SK-N-SH (cell line): ENCODE measurements at regions not wholly inside any gene's neighbourhood (a gene's known extent, or its start where the extent isn't known, plus 50 kb on each side); places are given as distances from the start of the nearest gene placed in this dataset.

Experiments
- CTCF ChIP-seq: fragments of 200-600 bp; sonication (generic); IDR thresholded peaks from 2 replicates; pipeline ENCODE4 v1.6.1; 2017; ENCODE audit warnings: antibody characterized with exemption, mild to moderate bottlenecking, moderate library complexity
- ELF1 ChIP-seq: IDR thresholded peaks from 2 replicates; pipeline ENCODE4 v1.4.0; 2012
- FOXJ3 ChIP-seq: sonication (generic); formaldehyde crosslinking; IDR thresholded peaks from 2 replicates; pipeline ENCODE4 v1.5.1; 2020; ENCODE audit warnings: mild to moderate bottlenecking, missing genetic modification reagents
- GATA2 ChIP-seq: sonication (generic); formaldehyde crosslinking; IDR thresholded peaks from 2 replicates; pipeline ENCODE4 v1.5.0; 2020; ENCODE audit warnings: mild to moderate bottlenecking, missing genetic modification reagents
- JUND ChIP-seq: IDR thresholded peaks from 2 replicates; pipeline ENCODE4 v1.4.0; 2012
- POLR2AphosphoS5 ChIP-seq: IDR thresholded peaks from 2 replicates; pipeline ENCODE4 v1.6.1; 2012; ENCODE audit warnings: low read depth, low read length
- RAD21 ChIP-seq: IDR thresholded peaks from 2 replicates; pipeline ENCODE4 v1.6.1; 2012; ENCODE audit warnings: mild to moderate bottlenecking, low read length
- REST ChIP-seq: IDR thresholded peaks from 2 replicates; pipeline ENCODE4 v1.6.1; 2012; ENCODE audit warnings: mild to moderate bottlenecking, low read depth, low read length, moderate library complexity
- SIN3A ChIP-seq: IDR thresholded peaks from 2 replicates; pipeline ENCODE4 v1.6.1; 2012; ENCODE audit warnings: low read depth, mild to moderate bottlenecking, low read length, moderate library complexity, borderline replicate concordance
- TAF1 ChIP-seq: IDR thresholded peaks from 2 replicates; pipeline ENCODE4 v1.6.1; 2012; ENCODE audit warnings: low read depth, mild to moderate bottlenecking, low read length, moderate library complexity, borderline replicate concordance
- USF2 ChIP-seq: fragments of 150-350 bp; IDR thresholded peaks from 2 replicates; pipeline ENCODE4 v1.6.1; 2017; ENCODE audit warnings: antibody characterized with exemption, low read length, low read depth, borderline replicate concordance

GRCh38 chr7:46527360-46527759, 606.3 kb upstream of the IGFBP3 start:
- TF ChIP-seq CTCF, result no peak
- no peak for TF ChIP-seq POLR2AphosphoS5
- no peak for TF ChIP-seq REST
- TF ChIP-seq ELF1, result no peak
- TF ChIP-seq TAF1, result no peak
- no peak for TF ChIP-seq RAD21
- TF ChIP-seq USF2, result no peak
- no peak for TF ChIP-seq SIN3A
- TF ChIP-seq FOXJ3 (CRISPR knock-in tag), result no peak
- no peak for TF ChIP-seq JUND
- TF ChIP-seq GATA2 (CRISPR knock-in tag), result no peak
